ENCODE measurements at regions not wholly inside any gene's neighbourhood (a gene's known extent, or its start where the extent isn't known, plus 50 kb on each side); places are given as distances from the start of the nearest gene placed in this dataset.
A peak's percentile ranks its signal among the peaks of the same experiment; 100 is the strongest.

- TF ChIP-seq CTCF (conservative IDR thresholded peaks at IDR 0.05; ENCODE audit: low read depth, low read length), result no peak
- no peak for DNase-seq (ENCODE audit: low read depth)
Measured at GRCh38 chr1:115217150-115218033, 120.7 kb downstream of the NGF start.

DNA sequence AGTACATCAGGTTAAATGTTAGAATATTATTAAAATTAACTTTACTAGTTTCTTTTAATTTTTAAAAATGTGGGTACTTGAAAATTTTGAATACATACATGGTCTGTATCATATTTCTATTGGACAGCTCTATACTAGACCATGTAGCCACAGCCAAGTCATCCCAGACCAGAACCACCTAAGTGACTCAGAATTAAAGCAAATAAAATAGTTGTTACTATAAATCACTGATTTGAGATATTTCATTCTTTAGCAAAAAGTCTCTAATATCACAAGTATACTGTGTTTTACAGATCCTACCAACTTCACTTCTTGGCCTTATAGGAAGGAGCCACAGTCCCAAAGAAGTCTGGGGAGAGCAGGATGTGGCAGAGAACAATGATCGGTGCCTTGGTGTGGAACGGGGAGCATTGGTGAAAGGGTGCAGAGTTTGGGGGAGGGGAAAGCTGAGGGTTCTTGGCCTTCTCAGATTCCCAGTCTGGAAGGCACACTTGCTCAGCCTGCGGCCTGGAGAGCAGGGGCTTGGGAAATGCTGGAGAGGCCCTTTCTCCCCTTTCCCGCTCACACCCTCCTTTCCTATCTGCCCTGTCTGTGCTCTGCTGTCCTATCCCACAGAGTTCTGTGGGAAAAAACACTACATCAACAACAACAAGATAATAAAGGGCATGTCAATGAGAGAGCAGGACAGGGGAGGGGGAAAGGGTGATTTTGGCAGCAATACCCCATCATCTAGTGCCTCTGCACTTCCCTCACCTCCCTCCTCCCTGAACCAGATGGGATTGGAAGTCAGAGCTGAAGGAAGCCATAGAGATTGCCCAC lies 122.1 kb downstream of the NGF start:
- no peak for DNase-seq (ENCODE audit: low read depth)
- H3K4me3 ChIP-seq (ENCODE audit: low read depth, low read length), result no peak overlapping the region
- TF ChIP-seq CTCF (conservative IDR thresholded peaks at IDR 0.05; ENCODE audit: low read depth, low read length), result no peak

More at GRCh38 chr1:115217150-115218033, 120.7 kb downstream of the NGF start:
- no peak overlapping the region for H3K4me3 ChIP-seq (ENCODE audit: low read depth, low read length)

GRCh38 chr1:115215110-115215509 lies 122.9 kb downstream of the NGF start:
- no peak overlapping the region for H3K4me3 ChIP-seq (ENCODE audit: low read depth, low read length)
- DNase-seq (ENCODE audit: low read depth), result no peak
- no peak for TF ChIP-seq CTCF (conservative IDR thresholded peaks at IDR 0.05; ENCODE audit: low read depth, low read length)

DNA sequence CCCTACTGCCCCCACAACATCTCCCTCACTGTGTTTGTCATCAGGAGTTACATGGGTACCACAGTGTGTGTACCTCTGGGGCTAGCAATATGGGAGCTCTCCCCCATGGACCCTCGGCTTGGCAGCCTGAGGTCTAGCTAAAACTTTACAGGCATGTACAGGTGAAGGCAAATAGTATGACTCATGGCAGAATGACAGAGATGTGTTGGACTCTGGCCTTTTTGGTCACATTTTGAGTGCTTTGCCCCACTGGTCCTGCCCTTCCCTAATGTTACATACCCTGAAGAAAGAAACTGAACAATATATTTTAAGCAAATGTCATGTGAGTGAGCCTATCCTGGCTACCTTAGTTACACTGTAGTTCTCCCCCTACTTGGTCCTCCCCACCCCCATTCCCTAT lies 124.0 kb downstream of the NGF start:
- H3K4me3 ChIP-seq (ENCODE audit: low read depth, low read length), result no peak overlapping the region
- DNase-seq (ENCODE audit: low read depth), result no peak
- TF ChIP-seq CTCF (conservative IDR thresholded peaks at IDR 0.05; ENCODE audit: low read depth, low read length), result no peak

GRCh38 chr1:115213130-115213529 lies 123.8 kb upstream of the TSPAN2 start:
- H3K4me3 ChIP-seq (ENCODE audit: low read depth, low read length), result no peak overlapping the region
- TF ChIP-seq CTCF (conservative IDR thresholded peaks at IDR 0.05; ENCODE audit: low read depth, low read length), result no peak
- DNase-seq (ENCODE audit: low read depth), result no peak

- DNase-seq (ENCODE audit: low read depth), result peak; percentile 28
- TF ChIP-seq CTCF (conservative IDR thresholded peaks at IDR 0.05; ENCODE audit: low read depth, low read length), result no peak
- no peak overlapping the region for H3K4me3 ChIP-seq (ENCODE audit: low read depth, low read length)
Measured at GRCh38 chr1:115211071-115211745, 121.9 kb upstream of the TSPAN2 start.

All from choroid plexus epithelial cell (primary cell).